Subcutaneous abdominal adipose tissue (tissue), 5 donors: ENCODE measurements at regions not wholly inside any gene's neighbourhood (a gene's known extent, or its start where the extent isn't known, plus 50 kb on each side); places are given as distances from the start of the nearest gene placed in this dataset.
"Not testable (repeated sequence)": the region's sequence is repeated elsewhere in the genome, so short reads cannot be mapped to it uniquely, and the experiment has no call there.

Experiments
- H3K27ac ChIP-seq: one replicate; pipeline ENCODE4 v1.7.0; 2013; ENCODE audit warnings: low read depth, mild to moderate bottlenecking, inconsistent platforms, low read length, moderate library complexity
- H3K27me3 ChIP-seq, 5 donors: one replicate each; pipeline ENCODE4 v1.7.0; 2013; ENCODE audit warnings: low read length in 5 of 5, inconsistent platforms in 1 of 5; ENCODE audit not compliant: control insufficient read depth in 5 of 5, insufficient read depth in 4 of 5
- H3K36me3 ChIP-seq, 5 donors: one replicate each; pipeline ENCODE4 v1.7.0; 2013; ENCODE audit warnings: low read length in 5 of 5; ENCODE audit not compliant: control insufficient read depth in 5 of 5, insufficient read depth in 5 of 5
- H3K4me1 ChIP-seq, 5 donors: one replicate each; pipeline ENCODE4 v1.7.0; 2013; ENCODE audit warnings: low read length in 5 of 5, mild to moderate bottlenecking in 3 of 5, moderate library complexity in 1 of 5; ENCODE audit not compliant: control insufficient read depth in 5 of 5, insufficient read depth in 5 of 5
- H3K4me3 ChIP-seq, 5 donors: one replicate each; pipeline ENCODE4 v1.7.0; 2013; ENCODE audit warnings: low read length in 5 of 5, low read depth in 1 of 5
- H3K9ac ChIP-seq, 5 donors: one replicate each; pipeline ENCODE4 v1.7.0; 2013; ENCODE audit warnings: low read length in 5 of 5, mild to moderate bottlenecking in 4 of 5, moderate library complexity in 3 of 5
- H3K9me3 ChIP-seq, 5 donors: one replicate each; pipeline ENCODE4 v1.7.0; 2013; ENCODE audit warnings: low read length in 5 of 5; ENCODE audit not compliant: control insufficient read depth in 5 of 5
- donor health status: healthy.
- donor health status: healthy.
- donor health status: healthy.
- donor health status: healthy.
- donor health status: healthy.

- Histone ChIP-seq H3K4me3 (no peak overlapping the region), H3K36me3 (no peaks in the 10 kb centered on the region), H3K9ac (no peak overlapping the region), H3K27me3 (peaks cover 0 to 16% (median 5%) of the 10 kb centered on the region in 5 donors), H3K9me3 (no peaks in the 10 kb centered on the region), H3K4me1 (no peaks in the 10 kb centered on the region), H3K27ac (no peak overlapping the region)
These were observed 120.0 kb upstream of the HAND1 start for GRCh38 chr5:154598021-154598420.

- H3K27ac ChIP-seq, H3K9ac ChIP-seq, H3K4me1 ChIP-seq, H3K36me3 ChIP-seq, H3K4me3 ChIP-seq, H3K9me3 ChIP-seq: not testable (repeated sequence)
- H3K27me3 ChIP-seq = peaks cover 0 to 11% (median 0%) of the 10 kb centered on the region in 5 donors
These were observed 118.8 kb upstream of the HAND1 start for GRCh38 chr5:154596844-154597243.

DNA sequence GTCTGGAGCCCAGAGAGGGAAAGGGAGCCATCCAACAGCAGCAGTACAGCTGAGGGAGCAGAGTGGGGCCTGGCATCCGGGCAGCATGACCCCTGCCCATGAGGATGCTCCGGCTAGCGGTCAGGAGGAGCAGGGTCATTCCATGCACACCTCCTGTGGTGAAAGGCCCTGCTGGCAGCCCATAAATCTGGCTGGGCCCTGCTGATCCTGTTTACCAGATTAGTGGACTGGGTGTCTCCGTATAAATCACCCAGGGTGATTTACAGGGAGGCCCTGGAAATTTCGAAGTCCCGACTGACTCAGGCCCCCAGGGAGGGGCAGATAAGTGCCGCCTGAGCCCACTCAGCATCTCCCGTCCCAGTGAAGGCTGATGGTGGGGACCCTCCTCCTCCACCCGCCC is 117.6 kb upstream of the HAND1 start:
- Histone ChIP-seq H3K27me3 (peaks cover 0 to 11% (median 0%) of the 10 kb centered on the region in 5 donors), H3K9me3 (no peaks in the 10 kb centered on the region), H3K9ac (no peak overlapping the region), H3K36me3 (no peaks in the 10 kb centered on the region), H3K27ac (no peak overlapping the region), H3K4me3 (no peak overlapping the region), H3K4me1 (no peaks in the 10 kb centered on the region)

- no peaks in the 10 kb centered on the region for H3K36me3 ChIP-seq
- H3K27me3 ChIP-seq = peaks cover 0 to 9% (median 0%) of the 10 kb centered on the region in 5 donors
- no peak overlapping the region for H3K27ac ChIP-seq
- H3K4me3 ChIP-seq = no peak overlapping the region
- no peak overlapping the region for H3K9ac ChIP-seq
- H3K4me1 ChIP-seq = no peaks in the 10 kb centered on the region
- no peaks in the 10 kb centered on the region for H3K9me3 ChIP-seq
These were observed 115.8 kb upstream of the HAND1 start for GRCh38 chr5:154593796-154594195.

DNA sequence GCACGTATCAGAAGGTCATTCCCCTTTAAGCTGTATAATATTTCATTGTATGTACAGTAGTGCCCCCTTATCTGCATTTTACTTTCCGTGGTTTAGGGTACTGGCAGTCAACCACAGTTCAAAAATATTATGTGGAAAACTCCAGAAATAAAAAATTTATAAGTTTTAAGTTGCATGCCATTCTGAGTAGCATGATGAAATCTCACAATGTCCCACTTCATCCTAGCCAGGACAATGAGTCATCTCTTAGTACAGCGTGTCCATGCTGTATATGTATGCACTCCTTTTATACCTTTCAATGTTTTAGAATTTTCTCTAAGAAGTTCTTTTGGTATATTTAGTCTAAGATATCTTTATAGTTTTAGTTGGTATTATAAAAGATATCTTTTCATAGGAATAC is 115.0 kb upstream of the HAND1 start:
- no peak overlapping the region for H3K4me3 ChIP-seq
- H3K9ac ChIP-seq = no peak overlapping the region
- H3K36me3 ChIP-seq = no peaks in the 10 kb centered on the region
- H3K27ac ChIP-seq = no peak overlapping the region
- H3K4me1 ChIP-seq = no peaks in the 10 kb centered on the region
- H3K9me3 ChIP-seq = no peaks in the 10 kb centered on the region
- H3K27me3 ChIP-seq = peaks cover 0 to 5% (median 0%) of the 10 kb centered on the region in 5 donors

- no peaks in the 10 kb centered on the region for H3K9me3 ChIP-seq
- no peak overlapping the region for H3K9ac ChIP-seq
- peaks cover 0 to 2% (median 0%) of the 10 kb centered on the region in 5 donors for H3K27me3 ChIP-seq
- no peaks in the 10 kb centered on the region for H3K4me1 ChIP-seq
- H3K36me3 ChIP-seq = no peaks in the 10 kb centered on the region
- no peak overlapping the region for H3K4me3 ChIP-seq
- no peak overlapping the region for H3K27ac ChIP-seq
These were observed 112.2 kb upstream of the HAND1 start for GRCh38 chr5:154590093-154590724.

GRCh38 chr5:154589511-154589910 is 111.5 kb upstream of the HAND1 start:
- no peak overlapping the region for H3K27ac ChIP-seq
- H3K4me3 ChIP-seq = no peak overlapping the region
- no peaks in the 10 kb centered on the region for H3K36me3 ChIP-seq
- no peak overlapping the region for H3K9ac ChIP-seq
- peaks cover 0 to 5% (median 3%) of the 10 kb centered on the region in 5 donors for H3K27me3 ChIP-seq
- H3K4me1 ChIP-seq = no peaks in the 10 kb centered on the region
- H3K9me3 ChIP-seq = no peaks in the 10 kb centered on the region

DNA sequence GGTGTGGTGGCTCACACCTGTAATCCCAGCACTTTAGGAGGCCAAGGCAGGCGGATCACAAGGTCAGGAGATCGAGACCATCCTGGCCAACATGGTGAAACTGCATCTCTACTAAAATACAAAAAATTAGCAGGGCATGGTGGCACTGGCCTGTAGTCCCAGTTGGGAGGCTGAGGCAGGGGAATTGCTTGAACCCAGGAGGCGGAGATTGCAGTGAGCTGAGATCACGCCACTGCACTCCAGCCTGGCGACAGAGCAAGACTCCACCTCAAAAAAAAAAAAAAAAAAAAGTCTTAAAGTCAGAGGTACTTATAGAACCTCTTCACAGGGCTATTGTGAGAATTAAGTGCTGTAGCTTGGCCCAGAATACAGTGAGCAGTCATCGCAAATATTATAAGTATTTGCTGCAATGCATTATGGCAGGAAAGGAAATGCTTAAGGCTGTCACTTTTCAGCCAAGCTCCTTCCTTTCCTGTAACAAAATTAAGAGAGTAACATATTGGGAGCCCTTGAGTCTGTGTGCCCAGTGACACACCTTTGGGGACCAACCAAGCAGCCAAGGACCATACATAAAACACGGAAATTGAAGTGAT is 110.9 kb upstream of the HAND1 start:
- not testable (repeated sequence) for H3K9ac ChIP-seq, H3K27ac ChIP-seq, H3K9me3 ChIP-seq, H3K36me3 ChIP-seq, H3K27me3 ChIP-seq, H3K4me3 ChIP-seq, H3K4me1 ChIP-seq

DNA sequence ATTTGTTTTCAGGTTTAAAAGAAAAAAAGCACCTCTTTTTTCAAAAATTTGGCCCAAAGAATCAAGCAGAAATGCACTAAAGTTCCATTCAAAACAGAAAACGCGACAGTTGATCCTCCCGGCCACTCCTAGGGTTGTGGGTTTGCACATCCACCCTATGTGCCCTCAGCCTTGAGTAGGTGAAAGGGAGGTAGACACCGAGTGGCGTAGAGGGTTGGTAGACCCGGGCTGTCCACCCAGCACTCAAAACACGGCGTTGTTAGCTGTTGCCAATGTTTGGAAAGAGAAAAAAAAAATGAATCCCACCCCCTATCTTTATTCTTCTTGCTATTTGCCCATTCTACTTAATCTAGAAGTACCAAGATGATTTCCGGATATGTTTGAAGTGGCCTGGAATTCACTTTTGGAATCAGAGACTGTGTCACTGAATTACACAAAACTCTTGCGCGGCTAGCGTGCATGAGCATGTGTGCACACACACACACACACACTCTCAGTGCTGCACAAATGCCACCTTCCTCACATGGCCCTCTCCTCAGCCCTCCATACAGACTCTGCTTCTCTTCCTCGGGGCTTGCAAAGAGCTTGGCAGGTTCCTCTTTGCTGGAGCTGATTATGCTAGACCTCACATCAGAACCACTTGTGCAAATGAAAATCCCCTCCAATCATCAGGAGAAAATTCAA is 110.2 kb upstream of the HAND1 start:
- no peak overlapping the region for H3K27ac ChIP-seq
- no peaks in the 10 kb centered on the region for H3K9me3 ChIP-seq
- peaks cover 3 to 10% (median 4%) of the 10 kb centered on the region in 5 donors for H3K27me3 ChIP-seq
- no peaks in the 10 kb centered on the region for H3K36me3 ChIP-seq
- H3K4me3 ChIP-seq = no peak overlapping the region
- H3K4me1 ChIP-seq = no peaks in the 10 kb centered on the region
- no peak overlapping the region for H3K9ac ChIP-seq
